Endothelial cell (in vitro differentiated cells): ENCODE measurements at regions not wholly inside any gene's neighbourhood (a gene's known extent, or its start where the extent isn't known, plus 50 kb on each side); places are given as distances from the start of the nearest gene placed in this dataset.

Source experiments
- DNase-seq: peaks from one replicate; pipeline ENCODE4 v3.0.0; 2021; ENCODE audit warnings: low spot score
- H3K27ac Mint-ChIP-seq: one replicate; pipeline ENCODE4 v1.8.0; 2021; ENCODE audit warnings: mixed read lengths, inconsistent platforms; ENCODE audit not compliant: unreplicated experiment
- H3K27me3 Mint-ChIP-seq: one replicate; pipeline ENCODE4 v1.8.0; 2021; ENCODE audit warnings: mild to moderate bottlenecking, moderate library complexity, mixed read lengths, inconsistent platforms; ENCODE audit not compliant: unreplicated experiment
- H3K36me3 Mint-ChIP-seq: one replicate; pipeline ENCODE4 v1.8.0; 2021; ENCODE audit warnings: mild to moderate bottlenecking, low read depth, mixed read lengths, inconsistent platforms; ENCODE audit not compliant: unreplicated experiment
- H3K4me1 Mint-ChIP-seq: one replicate; pipeline ENCODE4 v1.8.0; 2021; ENCODE audit warnings: mild to moderate bottlenecking, mixed read lengths, inconsistent platforms; ENCODE audit not compliant: unreplicated experiment
- H3K4me3 Mint-ChIP-seq: one replicate; pipeline ENCODE4 v1.8.0; 2021; ENCODE audit warnings: mild to moderate bottlenecking, mixed read lengths, inconsistent platforms; ENCODE audit not compliant: unreplicated experiment
- H3K9me3 Mint-ChIP-seq: one replicate; pipeline ENCODE4 v1.8.0; 2021; ENCODE audit warnings: mixed read lengths, inconsistent platforms; ENCODE audit not compliant: unreplicated experiment
- TF ChIP-seq, protein P1 (sequence below): fragments of 200-600 bp; sonication (generic); IDR thresholded peaks from one replicate; pipeline ENCODE4 v1.5.0; 2021; ENCODE audit warnings: antibody characterized with exemption; ENCODE audit not compliant: unreplicated experiment

DNA sequence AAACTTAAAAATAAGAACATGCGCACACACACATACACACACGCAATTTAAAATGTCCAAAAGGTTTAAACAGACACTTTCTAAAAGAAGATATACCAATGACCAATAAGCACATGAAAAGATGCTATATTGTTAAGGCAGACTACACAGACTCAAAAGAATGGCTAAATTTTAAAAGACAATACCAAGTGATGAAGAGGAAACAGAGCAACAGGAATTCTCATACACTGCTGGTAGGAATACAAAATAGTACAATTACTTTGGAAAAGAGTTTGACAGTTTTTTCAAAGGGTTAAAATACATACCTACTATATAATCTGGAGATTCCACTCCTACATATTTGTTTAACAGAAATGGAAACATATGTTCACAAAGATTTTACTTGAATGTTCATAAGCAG is 239.6 kb upstream of the SAMSN1 start:
- no peak for DNase-seq
- no peaks in the 10 kb centered on the region for H3K4me1 Mint-ChIP-seq
- no peaks in the 10 kb centered on the region for H3K27me3 Mint-ChIP-seq
- no peak overlapping the region for H3K4me3 Mint-ChIP-seq
- TF ChIP-seq, protein P1, sequence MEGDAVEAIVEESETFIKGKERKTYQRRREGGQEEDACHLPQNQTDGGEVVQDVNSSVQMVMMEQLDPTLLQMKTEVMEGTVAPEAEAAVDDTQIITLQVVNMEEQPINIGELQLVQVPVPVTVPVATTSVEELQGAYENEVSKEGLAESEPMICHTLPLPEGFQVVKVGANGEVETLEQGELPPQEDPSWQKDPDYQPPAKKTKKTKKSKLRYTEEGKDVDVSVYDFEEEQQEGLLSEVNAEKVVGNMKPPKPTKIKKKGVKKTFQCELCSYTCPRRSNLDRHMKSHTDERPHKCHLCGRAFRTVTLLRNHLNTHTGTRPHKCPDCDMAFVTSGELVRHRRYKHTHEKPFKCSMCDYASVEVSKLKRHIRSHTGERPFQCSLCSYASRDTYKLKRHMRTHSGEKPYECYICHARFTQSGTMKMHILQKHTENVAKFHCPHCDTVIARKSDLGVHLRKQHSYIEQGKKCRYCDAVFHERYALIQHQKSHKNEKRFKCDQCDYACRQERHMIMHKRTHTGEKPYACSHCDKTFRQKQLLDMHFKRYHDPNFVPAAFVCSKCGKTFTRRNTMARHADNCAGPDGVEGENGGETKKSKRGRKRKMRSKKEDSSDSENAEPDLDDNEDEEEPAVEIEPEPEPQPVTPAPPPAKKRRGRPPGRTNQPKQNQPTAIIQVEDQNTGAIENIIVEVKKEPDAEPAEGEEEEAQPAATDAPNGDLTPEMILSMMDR, result no peak
- H3K27ac Mint-ChIP-seq, result no peak overlapping the region
- no peaks in the 10 kb centered on the region for H3K9me3 Mint-ChIP-seq
- H3K36me3 Mint-ChIP-seq, result no peaks in the 10 kb centered on the region

DNA sequence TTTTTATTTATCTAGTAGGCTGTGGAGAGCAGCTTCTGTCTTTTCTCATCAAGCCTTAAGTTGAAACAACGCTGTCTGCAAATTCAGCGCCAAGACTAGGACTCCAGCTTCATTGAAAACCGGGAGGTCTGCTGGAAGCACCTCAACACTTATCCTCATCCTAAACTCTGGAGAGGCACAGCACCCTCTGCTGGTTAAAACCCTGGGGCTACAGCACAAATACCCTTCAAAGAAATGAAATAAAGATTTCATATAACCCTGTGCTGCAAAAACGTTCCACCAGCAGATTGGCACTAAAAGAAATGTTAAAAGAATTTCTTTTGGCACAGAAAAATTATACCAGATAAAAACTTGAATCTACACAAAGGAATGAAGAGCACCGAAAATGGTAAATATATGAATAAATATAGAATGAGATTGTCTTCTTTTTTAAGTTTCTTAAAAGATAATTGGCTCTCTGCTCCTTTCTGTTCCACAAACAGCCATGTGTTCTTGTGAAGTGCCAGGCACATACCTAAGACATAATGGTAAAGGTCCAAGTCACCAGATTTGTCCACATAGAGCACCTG is 227.7 kb upstream of the SAMSN1 start:
- TF ChIP-seq, protein P1, result peak; percentile 68
- DNase-seq, result peak; percentile 69
- H3K36me3 Mint-ChIP-seq, result peaks cover 4% of the 10 kb centered on the region
- no peaks in the 10 kb centered on the region for H3K9me3 Mint-ChIP-seq
- no peak overlapping the region for H3K27ac Mint-ChIP-seq
- peaks cover 3% of the 10 kb centered on the region for H3K4me1 Mint-ChIP-seq
- H3K4me3 Mint-ChIP-seq, result no peak overlapping the region
- no peaks in the 10 kb centered on the region for H3K27me3 Mint-ChIP-seq

DNA sequence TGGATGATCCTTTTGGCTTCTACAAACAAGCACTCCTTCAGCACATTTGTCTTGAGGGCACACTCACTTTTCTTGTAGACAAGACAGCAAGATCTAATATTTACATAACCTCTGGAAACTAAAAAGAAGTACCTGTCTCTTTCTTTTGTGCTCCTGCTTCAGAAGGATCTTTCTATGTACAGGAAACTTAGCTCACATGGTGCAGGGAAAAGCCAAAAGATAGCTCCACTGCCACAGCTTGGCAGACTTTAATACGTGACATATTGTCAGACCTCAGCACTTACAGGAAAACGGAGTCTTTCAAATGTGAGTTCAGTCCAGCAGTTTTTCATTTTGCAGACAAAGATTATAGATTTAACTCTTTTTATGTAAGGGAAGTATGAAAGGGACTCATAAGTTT is 225.5 kb upstream of the SAMSN1 start:
- TF ChIP-seq, protein P1, result no peak
- no peak overlapping the region for H3K4me3 Mint-ChIP-seq
- DNase-seq, result no peak
- no peaks in the 10 kb centered on the region for H3K36me3 Mint-ChIP-seq
- peaks cover 3% of the 10 kb centered on the region for H3K4me1 Mint-ChIP-seq
- no peaks in the 10 kb centered on the region for H3K27me3 Mint-ChIP-seq
- H3K9me3 Mint-ChIP-seq, result no peaks in the 10 kb centered on the region
- no peak overlapping the region for H3K27ac Mint-ChIP-seq

DNA sequence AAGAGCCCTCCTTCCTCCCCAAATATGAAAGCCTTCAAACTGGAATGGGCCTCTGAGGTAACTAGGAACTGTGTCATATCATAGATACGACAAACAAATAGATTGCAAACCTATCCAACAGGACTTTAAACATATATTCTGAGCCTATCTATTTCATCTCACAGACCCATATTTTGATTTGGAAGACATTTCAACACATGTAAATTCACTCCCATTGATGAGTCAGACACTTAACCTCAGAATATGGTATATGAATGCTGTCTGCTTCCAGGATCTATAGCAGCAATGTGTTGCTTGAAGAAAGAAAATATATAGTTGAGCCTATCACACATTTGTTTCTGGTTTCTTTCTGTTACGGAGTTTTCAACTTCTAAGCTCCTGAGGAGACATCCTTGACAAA is 221.9 kb upstream of the SAMSN1 start:
- Mint-ChIP-seq H3K4me3 (no peak overlapping the region), H3K9me3 (no peaks in the 10 kb centered on the region), H3K27ac (no peak overlapping the region), H3K36me3 (no peaks in the 10 kb centered on the region), H3K27me3 (no peaks in the 10 kb centered on the region), H3K4me1 (peaks cover 3% of the 10 kb centered on the region)
- no peak for DNase-seq
- TF ChIP-seq, protein P1, result no peak

DNA sequence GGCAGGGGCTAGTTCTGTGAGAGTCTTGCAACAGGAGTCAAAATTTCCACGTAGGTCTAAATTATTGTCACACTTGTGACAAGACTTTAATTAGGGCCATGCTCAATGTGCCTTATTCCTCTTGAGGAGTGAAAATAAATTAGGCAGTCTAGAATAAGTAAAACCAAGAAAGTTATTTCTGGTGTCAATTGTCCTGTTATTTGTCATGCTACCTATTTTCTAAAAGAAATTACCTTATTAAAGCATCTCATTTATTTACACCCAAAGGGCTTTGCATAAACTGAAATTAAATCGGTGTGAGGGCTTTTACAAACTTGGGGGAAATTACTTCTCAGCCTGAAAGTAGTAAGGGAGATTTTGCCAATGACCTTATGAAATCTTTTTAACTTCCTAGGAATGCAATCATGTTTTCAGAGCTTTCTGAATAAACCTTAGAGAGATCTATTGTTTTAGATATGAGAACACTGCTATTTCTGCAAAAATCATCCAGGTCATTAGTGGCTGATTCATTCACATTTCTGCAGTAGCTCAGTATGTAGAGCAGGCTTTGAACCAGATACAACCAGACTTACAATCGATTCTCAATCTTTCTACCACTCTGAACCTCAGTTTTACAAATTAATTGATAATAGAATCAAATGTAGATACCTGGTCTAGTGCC is 221.2 kb upstream of the SAMSN1 start:
- peaks cover 3% of the 10 kb centered on the region for H3K4me1 Mint-ChIP-seq
- H3K27ac Mint-ChIP-seq, result no peak overlapping the region
- TF ChIP-seq, protein P1, result no peak
- H3K4me3 Mint-ChIP-seq, result no peak overlapping the region
- no peaks in the 10 kb centered on the region for H3K9me3 Mint-ChIP-seq
- H3K27me3 Mint-ChIP-seq, result no peaks in the 10 kb centered on the region
- no peaks in the 10 kb centered on the region for H3K36me3 Mint-ChIP-seq
- no peak for DNase-seq
